GM19351 (cell line): ENCODE measurements at regions not wholly inside any gene's neighbourhood (a gene's known extent, or its start where the extent isn't known, plus 50 kb on each side); places are given as distances from the start of the nearest gene placed in this dataset.
"Not testable (repeated sequence)": the region's sequence is repeated elsewhere in the genome, so short reads cannot be mapped to it uniquely, and the experiment has no call there.

Source experiments
- ATAC-seq: cut with Tn5 transposase; IDR thresholded peaks from one replicate; pipeline ENCODE4 v1.9.1; 2021; ENCODE audit warnings: mild to moderate bottlenecking, moderate library complexity; ENCODE audit not compliant: unreplicated experiment

- ATAC-seq, result not testable (repeated sequence)
Observed at GRCh38 chr9:62833323-62834200, 1643.7 kb downstream of the SPATA31A7 start.

GRCh38 chr9:62837254-62837911, 1647.5 kb downstream of the SPATA31A7 start:
- not testable (repeated sequence) for ATAC-seq

- peak; percentile 99 for ATAC-seq
Observed at GRCh38 chr9:62838024-62838718, 1648.3 kb downstream of the SPATA31A7 start.

GRCh38 chr9:62839168-62839567, 1649.3 kb downstream of the SPATA31A7 start:
- ATAC-seq, result not testable (repeated sequence)

GRCh38 chr9:62843145-62843544, 1653.3 kb downstream of the SPATA31A7 start:
- ATAC-seq, result not testable (repeated sequence)

- not testable (repeated sequence) for ATAC-seq
Observed at GRCh38 chr9:62843706-62844290, 1654.0 kb downstream of the SPATA31A7 start.

GRCh38 chr9:62844681-62845185, 1654.9 kb downstream of the SPATA31A7 start:
- not testable (repeated sequence) for ATAC-seq

GRCh38 chr9:62848258-62848657, 1658.4 kb downstream of the SPATA31A7 start:
- ATAC-seq, result not testable (repeated sequence)

GRCh38 chr9:62849991-62850390, 1660.2 kb downstream of the SPATA31A7 start:
- ATAC-seq, result not testable (repeated sequence)

- ATAC-seq, result not testable (repeated sequence)
Observed at GRCh38 chr9:62857280-62857679, 1667.4 kb downstream of the SPATA31A7 start.

GRCh38 chr9:62858240-62858639, 1668.4 kb downstream of the SPATA31A7 start:
- ATAC-seq, result not testable (repeated sequence)

GRCh38 chr9:62860939-62861860, 1671.4 kb downstream of the SPATA31A7 start:
- not testable (repeated sequence) for ATAC-seq

GRCh38 chr9:62862180-62862579, 1672.3 kb downstream of the SPATA31A7 start:
- not testable (repeated sequence) for ATAC-seq

GRCh38 chr9:62863319-62863718, 1673.5 kb downstream of the SPATA31A7 start:
- ATAC-seq, result not testable (repeated sequence)

- not testable (repeated sequence) for ATAC-seq
Observed at GRCh38 chr9:62863867-62864266, 1674.0 kb downstream of the SPATA31A7 start.

GRCh38 chr9:62864481-62865469, 1674.9 kb downstream of the SPATA31A7 start:
- not testable (repeated sequence) for ATAC-seq

- not testable (repeated sequence) for ATAC-seq
Observed at GRCh38 chr9:62869061-62869460, 1679.2 kb downstream of the SPATA31A7 start.

GRCh38 chr9:62871765-62872164, 1681.9 kb downstream of the SPATA31A7 start:
- ATAC-seq, result not testable (repeated sequence)
